ENCODE measurements at regions not wholly inside any gene's neighbourhood (a gene's known extent, or its start where the extent isn't known, plus 50 kb on each side); places are given as distances from the start of the nearest gene placed in this dataset.

DNA sequence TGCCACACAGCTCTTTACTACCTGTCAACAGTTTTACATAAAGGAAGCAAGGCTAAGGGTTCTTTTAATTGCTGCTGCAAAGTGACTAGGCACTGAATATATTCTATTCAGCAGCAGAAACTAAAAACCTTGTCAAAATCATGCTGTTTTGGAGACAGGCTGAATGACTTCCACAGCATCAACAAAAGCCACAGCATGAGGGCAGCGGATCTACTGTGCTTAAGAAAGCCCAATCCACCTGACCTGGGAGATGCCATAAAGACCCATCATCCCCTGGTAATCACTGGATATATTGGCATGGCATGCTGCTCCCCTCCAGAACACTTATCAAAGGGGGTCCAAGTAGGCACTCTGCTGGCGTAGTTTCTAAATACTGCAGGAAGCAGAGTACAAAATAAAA is 715.1 kb upstream of the SLC8A1 start:
- TF ChIP-seq, protein P1, sequence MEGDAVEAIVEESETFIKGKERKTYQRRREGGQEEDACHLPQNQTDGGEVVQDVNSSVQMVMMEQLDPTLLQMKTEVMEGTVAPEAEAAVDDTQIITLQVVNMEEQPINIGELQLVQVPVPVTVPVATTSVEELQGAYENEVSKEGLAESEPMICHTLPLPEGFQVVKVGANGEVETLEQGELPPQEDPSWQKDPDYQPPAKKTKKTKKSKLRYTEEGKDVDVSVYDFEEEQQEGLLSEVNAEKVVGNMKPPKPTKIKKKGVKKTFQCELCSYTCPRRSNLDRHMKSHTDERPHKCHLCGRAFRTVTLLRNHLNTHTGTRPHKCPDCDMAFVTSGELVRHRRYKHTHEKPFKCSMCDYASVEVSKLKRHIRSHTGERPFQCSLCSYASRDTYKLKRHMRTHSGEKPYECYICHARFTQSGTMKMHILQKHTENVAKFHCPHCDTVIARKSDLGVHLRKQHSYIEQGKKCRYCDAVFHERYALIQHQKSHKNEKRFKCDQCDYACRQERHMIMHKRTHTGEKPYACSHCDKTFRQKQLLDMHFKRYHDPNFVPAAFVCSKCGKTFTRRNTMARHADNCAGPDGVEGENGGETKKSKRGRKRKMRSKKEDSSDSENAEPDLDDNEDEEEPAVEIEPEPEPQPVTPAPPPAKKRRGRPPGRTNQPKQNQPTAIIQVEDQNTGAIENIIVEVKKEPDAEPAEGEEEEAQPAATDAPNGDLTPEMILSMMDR (IDR thresholded peaks at IDR 0.05), result no peak
- TF ChIP-seq POLR2A (IDR thresholded peaks at IDR 0.05), result no peak

Data from uterus (tissue), 2 donors.